H1 (cell line): ENCODE measurements at regions not wholly inside any gene's neighbourhood (a gene's known extent, or its start where the extent isn't known, plus 50 kb on each side); places are given as distances from the start of the nearest gene placed in this dataset.

Experiments
- CTCF ChIA-PET: fragments of 300-600 bp; sonication (Branson Sonifier 250); formaldehyde crosslinking; loops from one replicate; lab custom pipeline; 2021; ENCODE audit not compliant: partially characterized antibody; lab: Charles Lee
- POLR2A ChIA-PET: fragments of 300-600 bp; sonication (Branson Sonifier 250); formaldehyde crosslinking; loops from one replicate; lab custom pipeline; 2021; ENCODE audit warnings: inconsistent platforms; ENCODE audit not compliant: partially characterized antibody; lab: Charles Lee
- DNase-seq, 2 experiments: peaks; one replicate each; pipeline versions ENCODE4 v3.0.0 to v3.0.0-alpha.2; 2010 to 2022; ENCODE audit warnings: low spot score in 2 of 2, low read depth in 1 of 2, mixed read lengths in 1 of 2
- FAIRE-seq: peaks from 2 replicates; lab custom pipeline; 2011; peaks lifted over from hg19 to GRCh38; lab: Jason Lieb, UNC
- H2AFZ ChIP-seq: 2 replicates; pipeline ENCODE4 v1.8.1; 2012; ENCODE audit warnings: low read length, inconsistent platforms
- H2AK5ac ChIP-seq: 2 replicates; pipeline ENCODE4 v1.6.1; 2013; ENCODE audit warnings: low read depth, low read length
- H2BK120ac ChIP-seq: replicated peaks from 2 replicates; pipeline ENCODE3; 2013; ENCODE audit warnings: low read depth, low read length, inconsistent platforms
- H2BK12ac ChIP-seq: 2 replicates; pipeline ENCODE4 v1.6.1; 2013; ENCODE audit warnings: low read depth, low read length
- H2BK15ac ChIP-seq: 2 replicates; pipeline ENCODE4 v1.6.1; 2013; ENCODE audit warnings: low read length
- H2BK20ac ChIP-seq: 2 replicates; pipeline ENCODE4 v1.6.1; 2013; ENCODE audit warnings: low read length
- H2BK5ac ChIP-seq: 2 replicates; pipeline ENCODE4 v1.6.1; 2013; ENCODE audit warnings: low read depth, low read length
- H3K14ac ChIP-seq: 2 replicates; pipeline ENCODE4 v1.6.1; 2013; ENCODE audit warnings: inconsistent platforms; ENCODE audit not compliant: insufficient read length
- H3K18ac ChIP-seq: 2 replicates; pipeline ENCODE4 v1.6.1; 2013; ENCODE audit warnings: low read length; ENCODE audit errors: extremely low read depth
- H3K23ac ChIP-seq: 2 replicates; pipeline ENCODE4 v1.6.1; 2013; ENCODE audit warnings: inconsistent platforms; ENCODE audit not compliant: insufficient read length
- H3K23me2 ChIP-seq: 2 replicates; pipeline ENCODE4 v1.6.1; 2013; ENCODE audit warnings: low read depth, low read length
- H3K27ac ChIP-seq: 2 replicates; pipeline ENCODE4 v1.6.1; 2011; ENCODE audit warnings: low read depth, low read length, inconsistent platforms
- H3K27me3 ChIP-seq, 4 experiments: replicated peaks in 1 of 4; 1 replicate in 1 of 4; 2 replicates in 3 of 4; pipeline versions ENCODE4 v1.6.1 to v1.8.1; 2011 to 2013; ENCODE audit warnings: low read length in 3 of 4, mild to moderate bottlenecking in 3 of 4, inconsistent platforms in 2 of 4, mixed read lengths in 2 of 4, moderate library complexity in 1 of 4; ENCODE audit not compliant: control insufficient read depth in 3 of 4, insufficient read depth in 3 of 4; ENCODE audit errors: extremely low read depth in 1 of 4
- H3K36me3 ChIP-seq, 4 experiments: 2 replicates each; pipeline versions ENCODE4 v1.6.1 to v1.8.1; 2011 to 2013; ENCODE audit warnings: mild to moderate bottlenecking in 4 of 4, low read length in 3 of 4, moderate library complexity in 2 of 4, control low read depth in 1 of 4, inconsistent platforms in 1 of 4; ENCODE audit not compliant: insufficient read depth in 4 of 4, control insufficient read depth in 2 of 4
- H3K4ac ChIP-seq: replicated peaks from 2 replicates; pipeline ENCODE3; 2013; ENCODE audit warnings: low read length, low read depth, mixed read lengths, inconsistent platforms; ENCODE audit not compliant: insufficient read length
- H3K4me1 ChIP-seq, 4 experiments: replicated peaks in 1 of 4; 1 replicate in 1 of 4; 2 replicates in 3 of 4; pipeline versions ENCODE4 v1.6.1 to v1.8.1; 2011 to 2013; ENCODE audit warnings: low read length in 3 of 4, inconsistent platforms in 2 of 4, mixed read lengths in 1 of 4; ENCODE audit not compliant: insufficient read depth in 4 of 4, control insufficient read depth in 3 of 4
- H3K4me2 ChIP-seq, 2 experiments: 2 replicates each; pipeline versions ENCODE4 v1.6.1 to v1.8.1; 2011 to 2013; ENCODE audit warnings: low read depth in 2 of 2, low read length in 2 of 2, control low read depth in 1 of 2, inconsistent platforms in 1 of 2, mild to moderate bottlenecking in 1 of 2; ENCODE audit not compliant: insufficient read depth in 1 of 2
- H3K4me3 ChIP-seq, 4 experiments: fragments of 200-600, 300-600 bp in 1 of 4; sonication (generic), shearing (Covaris generic), sonication (Bioruptor Twin) in 1 of 4; 2 replicates each; pipeline versions ENCODE4 v1.5.1 to v1.8.1; 2011 to 2016; ENCODE audit warnings: low read length in 4 of 4, low read depth in 3 of 4, control low read depth in 2 of 4, inconsistent platforms in 2 of 4, mild to moderate bottlenecking in 2 of 4, mixed read lengths in 1 of 4, moderate library complexity in 1 of 4; ENCODE audit not compliant: insufficient read depth in 2 of 4; ENCODE audit errors: extremely low read depth in 1 of 4
- H3K56ac ChIP-seq: replicated peaks from 2 replicates; pipeline ENCODE3; 2013; ENCODE audit warnings: low read depth, mild to moderate bottlenecking, mixed read lengths, low read length, inconsistent platforms; ENCODE audit not compliant: insufficient read length
- H3K79me1 ChIP-seq: 2 replicates; pipeline ENCODE4 v1.6.1; 2013; ENCODE audit warnings: low read depth, low read length, control low read depth
- H3K79me2 ChIP-seq, 2 experiments: 2 replicates each; pipeline versions ENCODE4 v1.6.1 to v1.8.1; 2012 to 2013; ENCODE audit warnings: low read length in 2 of 2, mild to moderate bottlenecking in 2 of 2, inconsistent platforms in 1 of 2; ENCODE audit not compliant: insufficient read depth in 2 of 2, control insufficient read depth in 1 of 2
- H3K9ac ChIP-seq, 4 experiments: replicated peaks in 1 of 4; 1 replicate in 1 of 4; 2 replicates in 3 of 4; pipeline versions ENCODE4 v1.6.1 to v1.8.1; 2011 to 2013; ENCODE audit warnings: low read depth in 3 of 4, low read length in 3 of 4, control low read depth in 2 of 4, mild to moderate bottlenecking in 2 of 4, moderate library complexity in 2 of 4, inconsistent platforms in 1 of 4; ENCODE audit errors: extremely low read depth in 1 of 4
- H3K9me3 ChIP-seq, 2 experiments: 2 replicates each; pipeline versions ENCODE4 v1.6.1 to v1.8.1; 2012 to 2013; ENCODE audit warnings: mild to moderate bottlenecking in 2 of 2, moderate library complexity in 2 of 2, control low read depth in 1 of 2, inconsistent platforms in 1 of 2, low read depth in 1 of 2, low read length in 1 of 2, mixed read lengths in 1 of 2; ENCODE audit not compliant: insufficient read depth in 2 of 2
- H4K20me1 ChIP-seq, 2 experiments: replicated peaks in 1 of 2; 2 replicates each; pipeline versions ENCODE3 to v1.8.1; 2011 to 2013; ENCODE audit warnings: inconsistent platforms in 2 of 2, low read length in 2 of 2, mild to moderate bottlenecking in 1 of 2; ENCODE audit not compliant: insufficient read depth in 2 of 2, control insufficient read depth in 1 of 2
- H4K5ac ChIP-seq: 2 replicates; pipeline ENCODE4 v1.6.1; 2013; ENCODE audit warnings: low read length, low read depth, mixed read lengths, inconsistent platforms; ENCODE audit not compliant: insufficient read length
- H4K8ac ChIP-seq: 2 replicates; pipeline ENCODE4 v1.8.0; 2013; ENCODE audit warnings: mild to moderate bottlenecking, moderate library complexity, low read length, inconsistent platforms; ENCODE audit not compliant: insufficient read depth; ENCODE audit errors: extremely low read depth
- H4K91ac ChIP-seq: replicated peaks from 2 replicates; pipeline ENCODE3; 2013; ENCODE audit warnings: low read length, mixed read lengths, inconsistent platforms; ENCODE audit not compliant: insufficient read length
- BRCA1 ChIP-seq: IDR thresholded peaks from 2 replicates; pipeline ENCODE4 v1.6.1; 2012; ENCODE audit warnings: low read depth, low read length, improper control_type of control experiment
- CEBPB ChIP-seq: IDR thresholded peaks from 2 replicates; pipeline ENCODE4 v1.6.1; 2012; ENCODE audit warnings: low read depth, low read length
- GABPA ChIP-seq: IDR thresholded peaks from 2 replicates; pipeline ENCODE4 v1.6.1; 2011; ENCODE audit warnings: mild to moderate bottlenecking, low read length, moderate library complexity, borderline replicate concordance; ENCODE audit not compliant: insufficient read depth
- HDAC6 ChIP-seq: IDR thresholded peaks from one replicate; pipeline ENCODE4 v1.7.1; 2012; ENCODE audit warnings: low read depth, mild to moderate bottlenecking, inconsistent platforms, low read length, moderate library complexity
- JUND ChIP-seq: IDR thresholded peaks from 2 replicates; pipeline ENCODE4 v1.6.1; 2011; ENCODE audit warnings: mild to moderate bottlenecking, improper control_type of control experiment, low read length
- NANOG ChIP-seq: IDR thresholded peaks from 2 replicates; pipeline ENCODE4 v1.6.1; 2011; ENCODE audit warnings: low read length, low read depth, mild to moderate bottlenecking, inconsistent platforms; ENCODE audit not compliant: insufficient read depth, poor library complexity, severe bottlenecking
- SAP30 ChIP-seq: fragments of 300-600 bp; sonication (generic); IDR thresholded peaks from 2 replicates; pipeline ENCODE4 v1.7.1; 2012; ENCODE audit warnings: low read length, moderate library complexity, mild to moderate bottlenecking, inconsistent platforms; ENCODE audit not compliant: insufficient read depth, insufficient replicate concordance
- TEAD4 ChIP-seq: IDR thresholded peaks from 2 replicates; pipeline ENCODE4 v1.6.1; 2012; ENCODE audit warnings: low read depth, low read length, inconsistent platforms, mixed read lengths
- WGBS, 2 experiments: shearing (Covaris generic) in 1 of 2; methylation state at CpG; one replicate each; pipeline versions ENCODE4 v1.1.6 to v1.1.7; 2013 to 2015; ENCODE audit warnings: low lambda C conversion rate in 2 of 2, mixed read lengths in 2 of 2, inconsistent platforms in 1 of 2, low coverage in 1 of 2, missing lambda C conversion rate in 1 of 2; ENCODE audit not compliant: insufficient replicate concordance in 2 of 2, insufficient coverage in 1 of 2, insufficient read length in 1 of 2; ENCODE audit errors: extremely low coverage in 1 of 2, missing lambda C conversion rate in 1 of 2; 5-methylcytosine and 5-hydroxymethylcytosine counted together

DNA sequence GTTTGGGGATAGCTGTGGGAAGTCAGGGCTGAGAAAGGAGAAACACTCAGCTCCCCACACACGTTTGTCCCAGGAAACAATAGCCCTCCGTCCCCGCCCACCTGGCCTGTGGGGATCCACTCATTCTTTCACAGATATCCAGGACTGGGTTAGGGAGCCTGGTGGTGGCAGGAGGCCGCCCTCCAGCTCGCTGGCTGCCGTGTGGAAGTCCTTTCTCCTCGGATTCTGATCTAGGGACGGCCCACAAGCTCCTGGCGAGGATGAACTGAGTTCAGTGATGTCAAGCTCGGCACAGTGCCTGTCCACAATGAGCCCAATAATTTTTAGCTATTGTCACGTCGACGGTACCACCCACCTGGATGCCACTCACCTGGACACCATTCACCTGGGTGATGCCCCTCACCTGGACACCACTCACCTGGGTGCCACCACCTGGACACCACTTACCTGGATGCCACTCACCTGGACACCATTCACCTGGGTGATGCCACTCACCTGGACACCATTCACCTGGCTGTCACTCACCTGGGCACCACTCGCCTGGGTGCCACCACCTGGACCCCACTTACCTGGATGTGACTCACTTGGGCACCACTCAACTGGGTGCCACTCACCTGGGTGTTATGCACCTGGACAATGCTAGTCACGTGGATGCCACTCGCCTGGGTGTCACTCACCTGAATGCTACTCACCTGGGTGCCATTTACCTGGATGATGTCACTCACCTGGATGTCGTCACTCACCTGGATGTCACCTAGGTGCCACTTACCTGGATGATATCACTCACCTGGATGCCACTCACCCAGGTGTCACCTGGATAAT is 172.5 kb upstream of the FOXF1 start:
- no peak for DNase-seq
- no peak overlapping the region for H4K8ac ChIP-seq
- H3K4me1 ChIP-seq = peaks cover 0 to 11% (median 1%) of the 10 kb centered on the region in 4 experiments; a peak in 3 of 7 replicates
- H3K23ac ChIP-seq = no peak overlapping the region
- no peak overlapping the region for H3K18ac ChIP-seq
- H2BK15ac ChIP-seq = no peak overlapping the region
- peaks cover 0 to 3% (median 1%) of the 10 kb centered on the region in 4 experiments; a peak in 4 of 7 replicates for H3K27me3 ChIP-seq
- no peak overlapping the region for H3K14ac ChIP-seq
- peak overlapping the region; percentile 19; the same call in 1 of the 2 replicates for H2BK5ac ChIP-seq
- no peaks in the 10 kb centered on the region for H4K20me1 ChIP-seq
- H3K4me2 ChIP-seq = no peak overlapping the region
- WGBS, 2 experiments = 82% methylated on average over 17 of the region's 17 CpGs; no CpG with 5 or more reads in 1 of the 2 experiments
- no peaks in the 10 kb centered on the region for H3K79me2 ChIP-seq
- no peak overlapping the region for H2BK120ac ChIP-seq
- H3K4ac ChIP-seq = no peak overlapping the region
- ChIA-PET POLR2A (interaction anchor here (0.6 kb wide), 1 partner anchor 158 kb away, joined by 3 read pairs; no protein-coding TSS in a partner anchor), CTCF (interaction anchor here (0.7 to 2.5 kb wide), 7 partner anchors 42 to 274 kb away, joined by 3 to 12 read pairs (median 3); no protein-coding TSS in a partner anchor)
- no peak overlapping the region for H3K27ac ChIP-seq
- H3K9ac ChIP-seq = no peak overlapping the region
- peak overlapping the region; percentile 53; the same call in 1 of the 2 replicates for H2BK20ac ChIP-seq
- 0 out of 2 replicates have a peak overlapping the region, but pooled peaks have one; percentile 6 for H2AFZ ChIP-seq
- no peaks in the 10 kb centered on the region for H3K9me3 ChIP-seq
- no peaks in the 10 kb centered on the region for H3K36me3 ChIP-seq
- no peaks in the 10 kb centered on the region for H3K23me2 ChIP-seq
- peak overlapping the region; percentile 65; the same call in 1 of the 2 replicates for H2BK12ac ChIP-seq
- peak overlapping the region; percentile 25 for H4K91ac ChIP-seq
- no peak for FAIRE-seq
- no peak overlapping the region; the same call in 1 of the 2 replicates for H2AK5ac ChIP-seq
- no peak overlapping the region for H3K56ac ChIP-seq
- no peak overlapping the region for H3K4me3 ChIP-seq
- H3K79me1 ChIP-seq = no peaks in the 10 kb centered on the region
- H4K5ac ChIP-seq = no peak overlapping the region
- no peak for TF ChIP-seq CEBPB
- TF ChIP-seq SAP30 = no peak
- TF ChIP-seq TEAD4 = no peak
- TF ChIP-seq JUND = no peak
- no peak for TF ChIP-seq BRCA1
- TF ChIP-seq GABPA = no peak
- no peak for TF ChIP-seq NANOG
- TF ChIP-seq HDAC6 = no peak
